H9 (cell line): ENCODE measurements at regions not wholly inside any gene's neighbourhood (a gene's known extent, or its start where the extent isn't known, plus 50 kb on each side); places are given as distances from the start of the nearest gene placed in this dataset.

Experiments
- DNase-seq: peaks from one replicate; pipeline ENCODE4 v3.0.0-alpha.2; 2017
- H2AFZ ChIP-seq: one replicate; pipeline ENCODE4 v1.6.1; 2013; ENCODE audit warnings: mild to moderate bottlenecking, low read length, control low read depth, moderate library complexity
- H2AK5ac ChIP-seq: 2 replicates; pipeline ENCODE4 v1.6.1; 2013; ENCODE audit warnings: low read length, control low read depth, mixed read lengths; ENCODE audit not compliant: insufficient read length
- H2BK120ac ChIP-seq: one replicate; pipeline ENCODE4 v1.6.1; 2013; ENCODE audit warnings: low read depth, mild to moderate bottlenecking, low read length, control low read depth, inconsistent platforms; ENCODE audit not compliant: poor library complexity, severe bottlenecking
- H2BK12ac ChIP-seq: 2 replicates; pipeline ENCODE4 v1.6.1; 2013; ENCODE audit warnings: low read length, control low read depth, mixed read lengths, low read depth; ENCODE audit not compliant: insufficient read length
- H2BK15ac ChIP-seq: 2 replicates; pipeline ENCODE4 v1.6.1; 2013; ENCODE audit warnings: low read depth, low read length, control low read depth
- H2BK20ac ChIP-seq: one replicate; pipeline ENCODE4 v1.6.1; 2013; ENCODE audit warnings: low read depth, mild to moderate bottlenecking, low read length, control low read depth, inconsistent platforms; ENCODE audit not compliant: poor library complexity, severe bottlenecking
- H2BK5ac ChIP-seq: 2 replicates; pipeline ENCODE4 v1.6.1; 2013; ENCODE audit warnings: low read length, control low read depth, mixed read lengths; ENCODE audit not compliant: insufficient read length
- H3K14ac ChIP-seq: 2 replicates; pipeline ENCODE4 v1.6.1; 2013; ENCODE audit warnings: low read length, control low read depth; ENCODE audit not compliant: insufficient read depth
- H3K18ac ChIP-seq: 2 replicates; pipeline ENCODE4 v1.6.1; 2013; ENCODE audit warnings: low read depth, mild to moderate bottlenecking, mixed read lengths, low read length, control low read depth; ENCODE audit not compliant: insufficient read length
- H3K23ac ChIP-seq: 2 replicates; pipeline ENCODE4 v1.6.1; 2013; ENCODE audit warnings: low read length, control low read depth, mixed read lengths, low read depth; ENCODE audit not compliant: insufficient read length
- H3K23me2 ChIP-seq: 2 replicates; pipeline ENCODE4 v1.6.1; 2013; ENCODE audit warnings: low read depth, mild to moderate bottlenecking, mixed read lengths, low read length, control low read depth; ENCODE audit not compliant: insufficient read length, poor library complexity, severe bottlenecking
- H3K27ac ChIP-seq: 2 replicates; pipeline ENCODE4 v1.5.1; 2013; ENCODE audit warnings: low read length, control low read depth, mixed read lengths, low read depth; ENCODE audit not compliant: insufficient read length
- H3K27me3 ChIP-seq: 2 replicates; pipeline ENCODE4 v1.6.1; 2013; ENCODE audit warnings: low read length, control low read depth, inconsistent platforms; ENCODE audit not compliant: insufficient read depth
- H3K4ac ChIP-seq: 2 replicates; pipeline ENCODE4 v1.6.1; 2013; ENCODE audit warnings: low read depth, mild to moderate bottlenecking, control low read depth, inconsistent platforms, low read length, moderate library complexity
- H3K4me1 ChIP-seq: 2 replicates; pipeline ENCODE4 v1.6.1; 2013; ENCODE audit warnings: low read length, control low read depth, inconsistent platforms; ENCODE audit not compliant: insufficient read depth
- H3K4me2 ChIP-seq: 2 replicates; pipeline ENCODE4 v1.6.1; 2013; ENCODE audit warnings: low read length, control low read depth, mixed read lengths; ENCODE audit not compliant: insufficient read length, insufficient read depth
- H3K56ac ChIP-seq: 2 replicates; pipeline ENCODE4 v1.6.1; 2013; ENCODE audit warnings: low read depth, mild to moderate bottlenecking, mixed read lengths, low read length, control low read depth; ENCODE audit not compliant: insufficient read length
- H3K79me1 ChIP-seq: 2 replicates; pipeline ENCODE4 v1.6.1; 2013; ENCODE audit warnings: low read depth, mild to moderate bottlenecking, moderate library complexity, low read length, control low read depth, inconsistent platforms; ENCODE audit not compliant: insufficient read depth, poor library complexity, severe bottlenecking
- H3K79me2 ChIP-seq: 2 replicates; pipeline ENCODE4 v1.6.1; 2013; ENCODE audit warnings: low read length, control low read depth, inconsistent platforms; ENCODE audit not compliant: insufficient read depth
- H3K9ac ChIP-seq: 2 replicates; pipeline ENCODE4 v1.6.1; 2013; ENCODE audit warnings: low read length, control low read depth, mixed read lengths; ENCODE audit not compliant: insufficient read length; ENCODE audit errors: extremely low read depth
- H3K9me3 ChIP-seq: one replicate; pipeline ENCODE4 v1.6.1; 2013; ENCODE audit warnings: low read depth, low read length, inconsistent platforms; ENCODE audit not compliant: control insufficient read depth
- H3T11ph ChIP-seq: one replicate; pipeline ENCODE4 v1.6.1; 2013; ENCODE audit warnings: mild to moderate bottlenecking, low read length, control low read depth, inconsistent platforms
- H4K20me1 ChIP-seq: one replicate; pipeline ENCODE4 v1.6.1; 2013; ENCODE audit not compliant: control insufficient read depth, insufficient read length, insufficient read depth
- H4K5ac ChIP-seq: 2 replicates; pipeline ENCODE4 v1.6.1; 2013; ENCODE audit warnings: low read depth, mild to moderate bottlenecking, mixed read lengths, low read length, control low read depth; ENCODE audit not compliant: insufficient read length
- H4K8ac ChIP-seq: replicated peaks from 2 replicates; pipeline ENCODE4 v1.6.1; 2013; ENCODE audit warnings: low read length, control low read depth, mixed read lengths, low read depth; ENCODE audit not compliant: insufficient read length
- H4K91ac ChIP-seq: 2 replicates; pipeline ENCODE4 v1.6.1; 2013; ENCODE audit warnings: low read depth, mild to moderate bottlenecking, moderate library complexity, mixed read lengths, low read length, control low read depth; ENCODE audit not compliant: insufficient read length
- H3K27ac Mint-ChIP-seq, 3 experiments: 2 replicates in 2 of 3; 3 replicates in 1 of 3; pipeline ENCODE4 v1.8.0; 2020 to 2021; ENCODE audit warnings: mixed read lengths in 3 of 3, mild to moderate bottlenecking in 1 of 3, moderate library complexity in 1 of 3
- H3K27me3 Mint-ChIP-seq: 2 replicates; pipeline ENCODE4 v1.8.0; 2021; ENCODE audit warnings: low read depth, mild to moderate bottlenecking, moderate library complexity, mixed read lengths
- H3K36me3 Mint-ChIP-seq, 3 experiments: 2 replicates in 2 of 3; 3 replicates in 1 of 3; pipeline ENCODE4 v1.8.0; 2020 to 2021; ENCODE audit warnings: low read depth in 3 of 3, mixed read lengths in 3 of 3; ENCODE audit not compliant: insufficient read depth in 1 of 3
- H3K4me1 Mint-ChIP-seq, 2 experiments: 2 replicates each; pipeline ENCODE4 v1.8.0; 2020; ENCODE audit warnings: mixed read lengths in 2 of 2
- H3K4me3 Mint-ChIP-seq, 2 experiments: 2 replicates in 1 of 2; 3 replicates in 1 of 2; pipeline ENCODE4 v1.8.0; 2020 to 2021; ENCODE audit warnings: mild to moderate bottlenecking in 2 of 2, mixed read lengths in 2 of 2, moderate library complexity in 1 of 2
- H3K9me3 Mint-ChIP-seq, 2 experiments: 2 replicates in 1 of 2; 3 replicates in 1 of 2; pipeline ENCODE4 v1.8.0; 2020; ENCODE audit warnings: mild to moderate bottlenecking in 2 of 2, mixed read lengths in 2 of 2, moderate library complexity in 1 of 2
- WGBS: extraction: QIAGEN DNeasy Blood & Tissue Kit; methylation state at CpG from one replicate; pipeline ENCODE4 v1.1.7; 2013; ENCODE audit warnings: missing lambda C conversion rate, low lambda C conversion rate, mixed read lengths; ENCODE audit not compliant: insufficient read length; ENCODE audit errors: extremely low coverage; 5-methylcytosine and 5-hydroxymethylcytosine counted together
- TF ChIP-seq, protein P1 (sequence below): fragments of 200-600 bp; sonication (generic); conservative IDR thresholded peaks from 3 replicates; pipeline ENCODE4 v1.8.0; 2021; ENCODE audit warnings: antibody characterized with exemption, mild to moderate bottlenecking

DNA sequence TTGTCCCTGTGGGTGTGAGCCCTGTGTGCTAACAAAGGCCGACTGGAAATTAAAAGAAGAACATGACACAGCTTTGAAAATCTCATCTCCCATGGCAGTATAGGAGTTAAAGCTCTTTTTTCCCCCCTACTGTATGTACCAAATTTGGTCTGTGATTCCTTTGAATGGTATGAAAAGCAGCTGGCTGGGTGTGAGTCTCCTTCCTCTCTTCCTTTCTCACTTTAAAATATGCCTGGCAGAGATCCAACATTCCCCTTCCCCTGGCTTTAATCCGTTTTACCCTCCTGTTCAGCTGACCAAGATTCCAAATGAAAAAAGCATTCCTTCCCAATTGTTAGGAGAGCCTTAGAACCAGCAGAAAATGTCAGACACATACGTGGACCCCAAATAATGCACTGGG, 225.0 kb upstream of the CELF2 start:
- H3K4me1 ChIP-seq: peaks cover 10% of the 10 kb centered on the region
- Mint-ChIP-seq H3K4me3 (no peak overlapping the region), H3K4me1 (peaks cover 49 to 54% of the 10 kb centered on the region in 2 experiments), H3K27me3 (no peaks in the 10 kb centered on the region), H3K9me3 (no peaks in the 10 kb centered on the region), H3K27ac (peak overlapping the region; percentile 42 to 71 (median 68); a peak in 4 of 7 replicates), H3K36me3 (no peaks in the 10 kb centered on the region)
- no peaks in the 10 kb centered on the region for H3K27me3 ChIP-seq
- TF ChIP-seq, protein P1, sequence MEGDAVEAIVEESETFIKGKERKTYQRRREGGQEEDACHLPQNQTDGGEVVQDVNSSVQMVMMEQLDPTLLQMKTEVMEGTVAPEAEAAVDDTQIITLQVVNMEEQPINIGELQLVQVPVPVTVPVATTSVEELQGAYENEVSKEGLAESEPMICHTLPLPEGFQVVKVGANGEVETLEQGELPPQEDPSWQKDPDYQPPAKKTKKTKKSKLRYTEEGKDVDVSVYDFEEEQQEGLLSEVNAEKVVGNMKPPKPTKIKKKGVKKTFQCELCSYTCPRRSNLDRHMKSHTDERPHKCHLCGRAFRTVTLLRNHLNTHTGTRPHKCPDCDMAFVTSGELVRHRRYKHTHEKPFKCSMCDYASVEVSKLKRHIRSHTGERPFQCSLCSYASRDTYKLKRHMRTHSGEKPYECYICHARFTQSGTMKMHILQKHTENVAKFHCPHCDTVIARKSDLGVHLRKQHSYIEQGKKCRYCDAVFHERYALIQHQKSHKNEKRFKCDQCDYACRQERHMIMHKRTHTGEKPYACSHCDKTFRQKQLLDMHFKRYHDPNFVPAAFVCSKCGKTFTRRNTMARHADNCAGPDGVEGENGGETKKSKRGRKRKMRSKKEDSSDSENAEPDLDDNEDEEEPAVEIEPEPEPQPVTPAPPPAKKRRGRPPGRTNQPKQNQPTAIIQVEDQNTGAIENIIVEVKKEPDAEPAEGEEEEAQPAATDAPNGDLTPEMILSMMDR: no peak
- no peak overlapping the region for H3K4ac ChIP-seq
- no peak overlapping the region for H3K56ac ChIP-seq
- no peak overlapping the region for H3K23ac ChIP-seq
- peak overlapping the region; percentile 6 for H3K18ac ChIP-seq
- H2BK20ac ChIP-seq: no peak overlapping the region
- H2AK5ac ChIP-seq: no peak overlapping the region
- H3K79me2 ChIP-seq: no peaks in the 10 kb centered on the region
- peak overlapping the region; percentile 40 for H2AFZ ChIP-seq
- H3K9ac ChIP-seq: no peak overlapping the region
- H3K27ac ChIP-seq: no peak overlapping the region
- no peak overlapping the region for H3T11ph ChIP-seq
- H3K79me1 ChIP-seq: no peaks in the 10 kb centered on the region
- DNase-seq: no peak
- H3K23me2 ChIP-seq: no peaks in the 10 kb centered on the region
- H4K20me1 ChIP-seq: no peaks in the 10 kb centered on the region
- H3K14ac ChIP-seq: no peak overlapping the region; the same call in 1 of the 2 replicates
- H2BK12ac ChIP-seq: no peak overlapping the region
- no CpG with 5 or more reads among the region's 3 CpGs for WGBS
- no peak overlapping the region for H4K8ac ChIP-seq
- no peak overlapping the region for H2BK120ac ChIP-seq
- H3K4me2 ChIP-seq: no peak overlapping the region
- H3K9me3 ChIP-seq: no peaks in the 10 kb centered on the region
- H2BK5ac ChIP-seq: no peak overlapping the region
- H4K5ac ChIP-seq: no peak overlapping the region
- H4K91ac ChIP-seq: no peak overlapping the region
- no peak overlapping the region for H2BK15ac ChIP-seq
